Loucy (cell line): ENCODE measurements at regions not wholly inside any gene's neighbourhood (a gene's known extent, or its start where the extent isn't known, plus 50 kb on each side); places are given as distances from the start of the nearest gene placed in this dataset.

Experiments used
- EZH2phosphoT487 ChIP-seq: fragments of 200-600 bp; IDR thresholded peaks from 2 replicates; pipeline ENCODE4 v1.6.1; 2018; ENCODE audit warnings: antibody characterized with exemption, mild to moderate bottlenecking, moderate library complexity, borderline replicate concordance
- TF ChIP-seq, protein P1 (sequence below): fragments of 200-600 bp; sonication (generic); conservative IDR thresholded peaks from 2 replicates; pipeline ENCODE4 v1.5.1; 2014; ENCODE audit warnings: mild to moderate bottlenecking, antibody characterized with exemption, low read length

DNA sequence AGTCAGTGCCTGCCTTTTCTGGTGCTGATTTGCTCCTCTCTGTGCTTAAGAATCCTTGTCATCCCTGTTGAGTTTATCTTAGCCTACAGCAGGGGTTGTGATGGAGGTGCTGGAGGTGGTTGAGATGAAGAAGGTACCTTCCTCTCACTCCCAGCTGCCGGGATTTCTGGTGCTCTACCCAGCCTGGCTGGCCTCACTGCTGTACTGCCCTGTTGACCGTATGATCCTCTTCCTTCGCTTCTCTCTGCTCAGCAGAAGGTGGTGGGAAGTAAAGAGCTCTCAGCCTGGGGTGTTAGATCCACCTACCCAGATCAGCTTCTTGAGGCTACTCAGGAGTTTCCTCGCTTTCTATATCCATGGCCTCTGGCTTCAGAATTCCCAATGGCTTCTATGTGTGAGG is 101.0 kb upstream of the NXT1 start:
- TF ChIP-seq, protein P1, sequence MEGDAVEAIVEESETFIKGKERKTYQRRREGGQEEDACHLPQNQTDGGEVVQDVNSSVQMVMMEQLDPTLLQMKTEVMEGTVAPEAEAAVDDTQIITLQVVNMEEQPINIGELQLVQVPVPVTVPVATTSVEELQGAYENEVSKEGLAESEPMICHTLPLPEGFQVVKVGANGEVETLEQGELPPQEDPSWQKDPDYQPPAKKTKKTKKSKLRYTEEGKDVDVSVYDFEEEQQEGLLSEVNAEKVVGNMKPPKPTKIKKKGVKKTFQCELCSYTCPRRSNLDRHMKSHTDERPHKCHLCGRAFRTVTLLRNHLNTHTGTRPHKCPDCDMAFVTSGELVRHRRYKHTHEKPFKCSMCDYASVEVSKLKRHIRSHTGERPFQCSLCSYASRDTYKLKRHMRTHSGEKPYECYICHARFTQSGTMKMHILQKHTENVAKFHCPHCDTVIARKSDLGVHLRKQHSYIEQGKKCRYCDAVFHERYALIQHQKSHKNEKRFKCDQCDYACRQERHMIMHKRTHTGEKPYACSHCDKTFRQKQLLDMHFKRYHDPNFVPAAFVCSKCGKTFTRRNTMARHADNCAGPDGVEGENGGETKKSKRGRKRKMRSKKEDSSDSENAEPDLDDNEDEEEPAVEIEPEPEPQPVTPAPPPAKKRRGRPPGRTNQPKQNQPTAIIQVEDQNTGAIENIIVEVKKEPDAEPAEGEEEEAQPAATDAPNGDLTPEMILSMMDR, result no peak
- TF ChIP-seq EZH2phosphoT487, result no peak
